ENCODE measurements at regions not wholly inside any gene's neighbourhood (a gene's known extent, or its start where the extent isn't known, plus 50 kb on each side); places are given as distances from the start of the nearest gene placed in this dataset.
"Not testable (repeated sequence)": the region's sequence is repeated elsewhere in the genome, so short reads cannot be mapped to it uniquely, and the experiment has no call there.

DNA sequence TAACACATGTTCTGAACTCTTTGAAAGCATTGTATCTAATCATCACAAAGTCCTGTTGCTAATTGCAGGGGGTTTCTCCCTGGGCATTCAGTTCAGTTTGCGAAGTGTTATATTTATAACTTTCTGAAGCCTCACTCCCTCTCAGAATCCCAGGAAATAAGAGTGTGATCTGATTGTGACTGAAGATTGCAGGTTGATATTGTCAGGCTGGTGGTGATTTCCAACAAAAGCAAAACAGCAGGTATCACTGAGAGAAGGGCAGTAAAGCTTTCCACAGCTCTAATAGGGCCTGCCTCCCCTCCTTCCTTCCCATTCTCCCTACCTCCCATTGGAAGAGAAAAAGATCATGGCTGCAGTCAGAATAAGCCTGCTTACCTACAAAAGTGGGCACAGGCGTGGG lies 466.7 kb upstream of the FSHR start:
- no peaks in the 10 kb centered on the region for H3K36me3 ChIP-seq (ENCODE audit: control insufficient read depth, insufficient read depth, low read length)
- no peak for DNase-seq (ENCODE audit: extremely low read depth, insufficient read length)
- no peaks in the 10 kb centered on the region for H3K27me3 ChIP-seq (replicated peaks; ENCODE audit: control insufficient read depth, insufficient read depth, low read length)
- no peak for TF ChIP-seq CTCF (IDR thresholded peaks at IDR 0.05; ENCODE audit: insufficient read depth, low read length, poor library complexity, severe bottlenecking)
- no peak overlapping the region for H3K4me3 ChIP-seq (replicated peaks; ENCODE audit: low read depth, low read length)

- H3K4me3 ChIP-seq (replicated peaks; ENCODE audit: low read depth, low read length) = no peak overlapping the region
- H3K27me3 ChIP-seq (replicated peaks; ENCODE audit: control insufficient read depth, insufficient read depth, low read length) = no peaks in the 10 kb centered on the region
- no peaks in the 10 kb centered on the region for H3K36me3 ChIP-seq (ENCODE audit: control insufficient read depth, insufficient read depth, low read length)
- TF ChIP-seq CTCF (IDR thresholded peaks at IDR 0.05; ENCODE audit: insufficient read depth, low read length, poor library complexity, severe bottlenecking) = no peak
- no peak for DNase-seq (ENCODE audit: extremely low read depth, insufficient read length)
Measured at GRCh38 chr2:49619804-49620203, 465.5 kb upstream of the FSHR start.

DNA sequence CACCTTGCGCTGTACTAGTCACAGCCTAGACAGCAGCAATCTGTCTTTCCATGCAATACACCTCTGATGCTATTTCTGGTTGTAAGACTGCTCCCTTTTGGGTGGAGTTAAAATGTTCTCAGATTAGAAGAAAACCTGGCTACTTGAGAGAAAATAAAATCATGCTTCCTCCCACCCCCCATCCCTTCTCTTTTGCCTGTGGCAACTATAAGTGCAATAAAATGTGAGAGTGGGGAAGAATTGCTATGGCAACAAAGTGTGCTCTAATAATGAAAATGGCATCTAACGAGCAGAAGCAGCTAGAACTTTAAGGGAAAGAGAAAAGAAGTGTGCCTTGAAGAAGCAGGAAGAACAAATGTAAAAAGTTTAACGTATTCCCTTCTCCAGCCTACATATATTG lies 464.2 kb upstream of the FSHR start:
- no peaks in the 10 kb centered on the region for H3K36me3 ChIP-seq (ENCODE audit: control insufficient read depth, insufficient read depth, low read length)
- H3K4me3 ChIP-seq (replicated peaks; ENCODE audit: low read depth, low read length) = no peak overlapping the region
- TF ChIP-seq CTCF (IDR thresholded peaks at IDR 0.05; ENCODE audit: insufficient read depth, low read length, poor library complexity, severe bottlenecking) = no peak
- DNase-seq (ENCODE audit: extremely low read depth, insufficient read length) = no peak
- H3K27me3 ChIP-seq (replicated peaks; ENCODE audit: control insufficient read depth, insufficient read depth, low read length) = no peaks in the 10 kb centered on the region

DNA sequence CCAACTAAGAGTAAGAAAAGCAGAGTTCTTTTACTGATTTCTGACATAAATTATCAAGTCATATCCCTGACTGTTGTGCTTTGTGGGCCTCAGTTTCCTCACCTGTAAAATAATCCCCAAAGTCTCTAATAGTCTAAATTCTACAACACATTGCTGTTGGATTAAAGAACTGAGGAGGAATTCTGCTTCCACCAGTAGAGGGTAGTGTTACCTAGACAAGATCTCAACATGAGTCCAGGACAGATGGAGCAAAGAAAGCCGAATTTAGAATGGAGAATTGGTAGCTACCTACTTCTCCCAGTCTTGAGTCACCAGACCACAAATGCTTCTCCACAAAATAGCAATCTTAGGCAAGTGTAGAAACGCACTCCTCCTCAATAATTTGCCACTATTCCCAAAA lies 462.5 kb upstream of the FSHR start:
- no peak for DNase-seq (ENCODE audit: extremely low read depth, insufficient read length)
- no peaks in the 10 kb centered on the region for H3K36me3 ChIP-seq (ENCODE audit: control insufficient read depth, insufficient read depth, low read length)
- no peak overlapping the region for H3K4me3 ChIP-seq (replicated peaks; ENCODE audit: low read depth, low read length)
- TF ChIP-seq CTCF (IDR thresholded peaks at IDR 0.05; ENCODE audit: insufficient read depth, low read length, poor library complexity, severe bottlenecking) = peak; percentile 48
- no peaks in the 10 kb centered on the region for H3K27me3 ChIP-seq (replicated peaks; ENCODE audit: control insufficient read depth, insufficient read depth, low read length)

- not testable (repeated sequence) for H3K27me3 ChIP-seq (replicated peaks; ENCODE audit: control insufficient read depth, insufficient read depth, low read length); H3K4me3 ChIP-seq (replicated peaks; ENCODE audit: low read depth, low read length); H3K36me3 ChIP-seq (ENCODE audit: control insufficient read depth, insufficient read depth, low read length); DNase-seq (ENCODE audit: extremely low read depth, insufficient read length)
Measured at GRCh38 chr2:49611796-49612195, 457.5 kb upstream of the FSHR start.

GRCh38 chr2:49600524-49600923 lies 446.2 kb upstream of the FSHR start:
- H3K36me3 ChIP-seq (ENCODE audit: control insufficient read depth, insufficient read depth, low read length) = no peaks in the 10 kb centered on the region
- no peak for DNase-seq (ENCODE audit: extremely low read depth, insufficient read length)
- H3K4me3 ChIP-seq (replicated peaks; ENCODE audit: low read depth, low read length) = no peak overlapping the region
- H3K27me3 ChIP-seq (replicated peaks; ENCODE audit: control insufficient read depth, insufficient read depth, low read length) = no peaks in the 10 kb centered on the region
- no peak for TF ChIP-seq CTCF (IDR thresholded peaks at IDR 0.05; ENCODE audit: insufficient read depth, low read length, poor library complexity, severe bottlenecking)

All from GM06990 (cell line).